Sigmoid colon (tissue), 6 donors: ENCODE measurements at regions not wholly inside any gene's neighbourhood (a gene's known extent, or its start where the extent isn't known, plus 50 kb on each side); places are given as distances from the start of the nearest gene placed in this dataset.

Experiments
- DNase-seq: peaks from one replicate; pipeline ENCODE4 v3.0.0-alpha.2; 2019
- H3K27ac ChIP-seq, 4 donors: fragments of 200-600 bp; sonication (generic); one replicate each; pipeline ENCODE4 v1.5.1; 2016 to 2019; ENCODE audit warnings: mild to moderate bottlenecking in 1 of 4
- H3K27me3 ChIP-seq, 3 donors: fragments of 200-600 bp; sonication (generic); one replicate each; pipeline ENCODE4 v1.5.1; 2019; ENCODE audit warnings: mild to moderate bottlenecking in 1 of 3
- H3K36me3 ChIP-seq, 4 donors: fragments of 200-600 bp; sonication (generic); one replicate each; pipeline ENCODE4 v1.5.1; 2016 to 2019
- H3K4me1 ChIP-seq, 4 donors: fragments of 200-600 bp; sonication (generic); one replicate each; pipeline ENCODE4 v1.5.1; 2017 to 2019
- H3K4me3 ChIP-seq, 4 donors: fragments of 200-600 bp; sonication (generic); one replicate each; pipeline ENCODE4 v1.5.1; 2017 to 2019; ENCODE audit warnings: mild to moderate bottlenecking in 2 of 4, moderate library complexity in 1 of 4
- H3K9me3 ChIP-seq, 4 donors: fragments of 200-600 bp in 3 of 4; sonication (generic) in 3 of 4; one replicate each; pipeline versions ENCODE4 v1.5.1 to v1.6.1; 2013 to 2019
- EP300 ChIP-seq, 4 donors: sonication (generic); formaldehyde crosslinking; IDR thresholded peaks; one replicate each; pipeline ENCODE4 v1.6.1; 2017; ENCODE audit warnings: antibody characterized with exemption in 4 of 4
- POLR2A ChIP-seq, 2 donors: fragments of 450-650 bp; IDR thresholded peaks; one replicate each; pipeline ENCODE4 v1.6.1; 2016; ENCODE audit warnings: antibody characterized with exemption in 2 of 2, mild to moderate bottlenecking in 2 of 2, moderate library complexity in 2 of 2
- POLR2AphosphoS5 ChIP-seq, 4 donors: sonication (generic); formaldehyde crosslinking; IDR thresholded peaks; one replicate each; pipeline ENCODE4 v1.6.1; 2017; ENCODE audit warnings: antibody characterized with exemption in 4 of 4
- WGBS, 2 donors: extraction: QIAGEN DNeasy Blood & Tissue Kit; methylation state at CpG; one replicate each; pipeline ENCODE4 v1.1.7; 2013; 5-methylcytosine and 5-hydroxymethylcytosine counted together
- intact Hi-C: fragments of 100-400 bp; cut with DNase I; formaldehyde crosslinking; loops from one replicate; pipeline ENCODE4 v1.15.1; 2023
- TF ChIP-seq, protein P1 (sequence below), 4 experiments: fragments of 450-650 bp in 3 of 4; fragments of 200-600 bp in 1 of 4; IDR thresholded peaks; one replicate each; pipeline ENCODE4 v1.5.1; 2016 to 2019; ENCODE audit warnings: antibody characterized with exemption in 4 of 4, mild to moderate bottlenecking in 3 of 4, moderate library complexity in 2 of 4
- donor health status: healthy with polysubstance abuse.
- donor health status: healthy.

DNA sequence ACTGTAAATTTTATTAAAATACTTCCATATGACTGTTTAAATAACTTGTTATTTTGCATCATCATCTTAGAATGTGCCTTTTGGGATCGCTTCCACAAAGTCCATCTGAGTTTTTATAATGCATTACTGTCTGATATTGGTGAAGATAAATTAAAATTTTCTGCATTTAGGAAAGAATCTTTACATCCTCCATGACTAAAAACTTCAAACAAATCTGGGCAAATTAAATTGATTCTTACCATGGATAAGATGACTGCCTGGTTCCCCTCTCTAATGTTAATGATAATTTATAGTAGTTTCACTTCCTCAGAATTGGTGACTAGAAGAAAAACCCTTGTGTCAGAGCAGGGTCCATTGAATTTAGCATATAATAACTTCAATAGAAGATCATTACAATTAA is 94.7 kb upstream of the SLC38A4 start:
- Histone ChIP-seq H3K36me3 (no peaks in the 10 kb centered on the region), H3K4me1 (peaks cover 0 to 2% (median 0%) of the 10 kb centered on the region in 4 donors), H3K9me3 (peaks cover 0 to 2% (median 0%) of the 10 kb centered on the region in 4 donors), H3K27me3 (no peaks in the 10 kb centered on the region), H3K4me3 (no peak overlapping the region), H3K27ac (no peak overlapping the region)
- intact Hi-C loops: no loop called here
- 88 to 97% methylated on average over 1 of the region's 1 CpG for WGBS, 2 donors
- TF ChIP-seq, protein P1, sequence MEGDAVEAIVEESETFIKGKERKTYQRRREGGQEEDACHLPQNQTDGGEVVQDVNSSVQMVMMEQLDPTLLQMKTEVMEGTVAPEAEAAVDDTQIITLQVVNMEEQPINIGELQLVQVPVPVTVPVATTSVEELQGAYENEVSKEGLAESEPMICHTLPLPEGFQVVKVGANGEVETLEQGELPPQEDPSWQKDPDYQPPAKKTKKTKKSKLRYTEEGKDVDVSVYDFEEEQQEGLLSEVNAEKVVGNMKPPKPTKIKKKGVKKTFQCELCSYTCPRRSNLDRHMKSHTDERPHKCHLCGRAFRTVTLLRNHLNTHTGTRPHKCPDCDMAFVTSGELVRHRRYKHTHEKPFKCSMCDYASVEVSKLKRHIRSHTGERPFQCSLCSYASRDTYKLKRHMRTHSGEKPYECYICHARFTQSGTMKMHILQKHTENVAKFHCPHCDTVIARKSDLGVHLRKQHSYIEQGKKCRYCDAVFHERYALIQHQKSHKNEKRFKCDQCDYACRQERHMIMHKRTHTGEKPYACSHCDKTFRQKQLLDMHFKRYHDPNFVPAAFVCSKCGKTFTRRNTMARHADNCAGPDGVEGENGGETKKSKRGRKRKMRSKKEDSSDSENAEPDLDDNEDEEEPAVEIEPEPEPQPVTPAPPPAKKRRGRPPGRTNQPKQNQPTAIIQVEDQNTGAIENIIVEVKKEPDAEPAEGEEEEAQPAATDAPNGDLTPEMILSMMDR (IDR thresholded peaks at IDR 0.05): no peak
- TF ChIP-seq POLR2A (IDR thresholded peaks at IDR 0.05) (no peak), EP300 (IDR thresholded peaks at IDR 0.05) (no peak), POLR2AphosphoS5 (IDR thresholded peaks at IDR 0.05) (no peak)
- no peak for DNase-seq

DNA sequence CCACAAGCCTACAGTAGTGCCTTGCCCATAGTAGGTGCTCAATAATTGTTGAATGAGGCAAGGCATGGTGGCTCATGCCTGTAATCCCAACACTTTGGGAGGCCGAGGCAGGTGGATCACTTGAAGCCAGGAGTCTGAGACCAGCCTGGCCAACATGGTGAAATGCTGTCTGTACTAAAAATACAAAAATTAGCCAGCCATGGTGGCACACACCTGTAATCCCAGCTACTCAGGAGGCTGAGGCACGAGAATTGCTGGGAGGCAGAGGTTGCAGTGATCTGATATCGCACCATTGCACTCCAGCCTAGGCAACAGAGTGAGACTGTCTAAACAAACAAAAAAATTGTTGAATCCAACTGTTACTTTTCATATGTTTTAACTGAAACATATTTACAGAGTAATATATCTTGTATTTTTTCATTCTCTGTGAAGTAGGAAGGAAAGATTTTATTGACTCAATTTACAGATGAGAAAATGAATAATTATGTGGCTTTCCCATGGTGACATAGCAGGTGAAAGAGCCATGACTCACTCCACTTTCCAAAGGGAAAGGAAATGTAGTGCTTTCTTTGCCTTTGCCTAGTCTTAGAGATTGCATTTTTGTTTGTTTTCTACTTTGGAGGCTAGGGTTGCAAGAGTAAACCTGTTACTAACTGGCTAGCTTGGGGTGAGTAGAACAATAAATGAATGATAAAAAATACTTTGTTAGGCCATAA is 95.4 kb upstream of the SLC38A4 start:
- Histone ChIP-seq H3K9me3 (peaks cover 0 to 2% (median 0%) of the 10 kb centered on the region in 4 donors), H3K27ac (peak overlapping the region in 1 of 4 donors; percentile 24), H3K36me3 (no peaks in the 10 kb centered on the region), H3K27me3 (no peaks in the 10 kb centered on the region), H3K4me1 (no peaks in the 10 kb centered on the region), H3K4me3 (no peak overlapping the region)
- no peak for DNase-seq
- TF ChIP-seq POLR2AphosphoS5 (IDR thresholded peaks at IDR 0.05) (no peak), POLR2A (IDR thresholded peaks at IDR 0.05) (no peak)
- TF ChIP-seq, protein P1 (IDR thresholded peaks at IDR 0.05): no peak
- WGBS, 2 donors: 88 to 89% methylated on average over 3 of the region's 3 CpGs
- intact Hi-C loops: no loop called here

DNA sequence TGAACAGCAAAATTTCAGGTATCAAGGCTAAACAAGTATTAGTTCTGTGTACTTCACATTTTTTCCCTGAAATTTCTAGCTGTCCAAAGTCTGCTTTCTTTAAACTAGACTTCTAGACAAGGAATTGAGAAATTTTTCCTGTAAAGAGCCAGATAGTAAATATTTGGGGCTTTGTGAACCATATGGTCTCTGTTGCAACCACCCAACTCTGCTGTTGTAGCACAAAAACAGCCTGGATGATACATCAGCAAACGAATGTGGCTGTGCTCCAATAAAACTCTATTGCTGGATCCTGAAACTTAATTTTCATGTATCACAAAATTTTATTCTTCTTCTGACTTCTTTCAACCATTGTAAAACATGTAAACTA is 96.0 kb upstream of the SLC38A4 start:
- DNase-seq: no peak
- no peak overlapping the region for H3K4me3 ChIP-seq
- no peaks in the 10 kb centered on the region for H3K4me1 ChIP-seq
- 64 to 67% methylated on average over 1 of the region's 1 CpG for WGBS, 2 donors
- H3K27ac ChIP-seq: peak overlapping the region in 1 of 4 donors; percentile 24
- H3K36me3 ChIP-seq: no peaks in the 10 kb centered on the region
- no peaks in the 10 kb centered on the region for H3K27me3 ChIP-seq
- TF ChIP-seq EP300 (IDR thresholded peaks at IDR 0.05) (no peak), POLR2AphosphoS5 (IDR thresholded peaks at IDR 0.05) (peak in 2 of 4 donors; percentile 15 to 36)
- intact Hi-C loops: no loop called here
- H3K9me3 ChIP-seq: peaks cover 0 to 2% (median 0%) of the 10 kb centered on the region in 4 donors

DNA sequence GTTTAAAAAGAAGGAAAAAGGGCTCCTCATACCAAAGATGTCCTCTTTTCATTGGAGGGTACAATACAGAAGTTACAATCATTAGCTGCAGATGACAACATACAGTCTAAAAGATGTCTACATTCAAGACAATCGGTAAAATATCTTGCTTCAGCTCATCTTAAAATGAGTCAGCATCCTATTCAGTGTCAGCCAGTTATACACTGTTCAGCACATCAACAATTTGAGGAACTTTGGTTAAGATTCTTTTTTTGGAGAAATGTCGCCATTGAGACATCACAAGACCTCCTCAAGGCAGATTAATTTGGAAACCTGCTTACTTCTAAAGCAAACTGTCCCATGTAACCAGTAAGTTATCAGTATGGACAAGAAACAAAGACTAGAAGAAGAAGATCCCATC is 100.7 kb upstream of the SLC38A4 start:
- Histone ChIP-seq H3K27ac (no peak overlapping the region), H3K4me3 (no peak overlapping the region), H3K4me1 (no peaks in the 10 kb centered on the region), H3K9me3 (no peaks in the 10 kb centered on the region), H3K36me3 (no peaks in the 10 kb centered on the region), H3K27me3 (no peaks in the 10 kb centered on the region)
- intact Hi-C loops: no loop called here
- no peak for TF ChIP-seq POLR2A (IDR thresholded peaks at IDR 0.05)
- no peak for TF ChIP-seq POLR2AphosphoS5 (IDR thresholded peaks at IDR 0.05)
- TF ChIP-seq, protein P1 (IDR thresholded peaks at IDR 0.05): no peak
- TF ChIP-seq EP300 (IDR thresholded peaks at IDR 0.05): no peak
- WGBS, 2 donors: 45 to 65% methylated on average over 2 of the region's 2 CpGs
- no peak for DNase-seq

DNA sequence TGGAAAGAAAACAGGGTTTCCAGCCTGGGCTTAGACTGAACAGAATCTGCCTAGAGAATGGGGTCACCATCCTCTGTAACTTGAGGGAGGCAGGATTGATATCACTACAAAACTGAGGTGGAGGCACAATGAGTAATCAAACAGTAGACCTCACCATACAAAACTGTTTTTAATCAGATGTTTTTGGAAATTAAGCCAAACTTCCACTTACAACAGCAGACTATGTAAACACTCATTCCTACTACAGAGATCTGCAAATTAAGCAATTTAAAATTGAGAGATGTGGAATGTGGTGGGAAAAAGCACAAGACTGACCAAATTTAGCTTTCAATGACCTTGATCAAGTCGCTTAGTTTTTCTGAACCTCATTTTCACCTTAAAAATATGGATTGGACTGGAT is 104.3 kb upstream of the SLC38A4 start:
- TF ChIP-seq, protein P1 (IDR thresholded peaks at IDR 0.05): no peak
- TF ChIP-seq EP300 (IDR thresholded peaks at IDR 0.05) (no peak), POLR2A (IDR thresholded peaks at IDR 0.05) (no peak), POLR2AphosphoS5 (IDR thresholded peaks at IDR 0.05) (no peak)
- intact Hi-C loops: loop anchor here (5.0 to 10.0 kb wide), 4 partner anchors 585 to 938 kb away; partner anchors contain the start of gene SCAF11
- no peaks in the 10 kb centered on the region for H3K36me3 ChIP-seq
- no peak overlapping the region for H3K4me3 ChIP-seq
- no peaks in the 10 kb centered on the region for H3K4me1 ChIP-seq
- no peak for DNase-seq
- H3K27me3 ChIP-seq: no peaks in the 10 kb centered on the region
- WGBS, 2 donors: 88% methylated on average over 1 of the region's 1 CpG
- H3K27ac ChIP-seq: no peak overlapping the region
- H3K9me3 ChIP-seq: no peaks in the 10 kb centered on the region
